HFFc6 (cell line): ENCODE measurements at regions not wholly inside any gene's neighbourhood (a gene's known extent, or its start where the extent isn't known, plus 50 kb on each side); places are given as distances from the start of the nearest gene placed in this dataset.
"Not testable (repeated sequence)": the region's sequence is repeated elsewhere in the genome, so short reads cannot be mapped to it uniquely, and the experiment has no call there.

Experiments
- DNase-seq: peaks from one replicate; pipeline ENCODE4 v3.0.0-alpha.2; 2018
- H3K27ac Mint-ChIP-seq: 2 replicates; pipeline ENCODE4 v1.8.0; 2020; ENCODE audit warnings: mild to moderate bottlenecking, mixed read lengths
- H3K27me3 Mint-ChIP-seq: 2 replicates; pipeline ENCODE4 v1.8.0; 2021; ENCODE audit warnings: mild to moderate bottlenecking, moderate library complexity, mixed read lengths; ENCODE audit not compliant: insufficient read depth
- H3K36me3 Mint-ChIP-seq: 2 replicates; pipeline ENCODE4 v1.8.0; 2021; ENCODE audit warnings: low read depth, mixed read lengths
- H3K4me1 Mint-ChIP-seq: 2 replicates; pipeline ENCODE4 v1.8.0; 2020; ENCODE audit warnings: low read depth, mixed read lengths
- H3K4me3 Mint-ChIP-seq: 2 replicates; pipeline ENCODE4 v1.8.0; 2020; ENCODE audit warnings: mild to moderate bottlenecking, moderate library complexity, mixed read lengths
- H3K9me3 Mint-ChIP-seq: 2 replicates; pipeline ENCODE4 v1.8.0; 2020; ENCODE audit warnings: mild to moderate bottlenecking, mixed read lengths
- CTCF ChIP-seq: fragments of 200-600 bp; sonication (generic); IDR thresholded peaks from 2 replicates; pipeline ENCODE4 v1.5.0; 2021; ENCODE audit warnings: antibody characterized with exemption, mild to moderate bottlenecking

GRCh38 chrX:141520750-141521149, 63.8 kb downstream of the SPANXA1 start:
- not testable (repeated sequence) for H3K27me3 Mint-ChIP-seq, H3K9me3 Mint-ChIP-seq, H3K4me1 Mint-ChIP-seq, H3K36me3 Mint-ChIP-seq, DNase-seq, H3K27ac Mint-ChIP-seq, H3K4me3 Mint-ChIP-seq

- H3K27me3 Mint-ChIP-seq, DNase-seq, H3K9me3 Mint-ChIP-seq, H3K27ac Mint-ChIP-seq, H3K36me3 Mint-ChIP-seq, H3K4me3 Mint-ChIP-seq: not testable (repeated sequence)
- H3K4me1 Mint-ChIP-seq, result peaks cover 10% of the 10 kb centered on the region
These were observed 108.8 kb downstream of the SPANXA1 start for GRCh38 chrX:141475788-141476187.

GRCh38 chrX:141469469-141469868, 115.1 kb downstream of the SPANXA1 start:
- Mint-ChIP-seq H3K4me3 (no peak overlapping the region), H3K27me3 (no peaks in the 10 kb centered on the region), H3K27ac (peak overlapping the region; percentile 80), H3K9me3 (no peaks in the 10 kb centered on the region), H3K4me1 (peaks cover 52% of the 10 kb centered on the region), H3K36me3 (no peaks in the 10 kb centered on the region)
- no peak for TF ChIP-seq CTCF
- DNase-seq, result no peak

- Mint-ChIP-seq H3K4me1 (peaks cover 52% of the 10 kb centered on the region), H3K36me3 (no peaks in the 10 kb centered on the region), H3K27ac (peak overlapping the region; percentile 80), H3K4me3 (peak overlapping the region; percentile 44; the same call in 1 of the 2 replicates), H3K9me3 (no peaks in the 10 kb centered on the region), H3K27me3 (no peaks in the 10 kb centered on the region)
- peak; percentile 53 for DNase-seq
- no peak for TF ChIP-seq CTCF
These were observed 115.6 kb downstream of the SPANXA1 start for GRCh38 chrX:141468940-141469339.

- Mint-ChIP-seq H3K27me3 (no peaks in the 10 kb centered on the region), H3K4me1 (peaks cover 52% of the 10 kb centered on the region), H3K27ac (no peak overlapping the region), H3K9me3 (no peaks in the 10 kb centered on the region), H3K4me3 (no peak overlapping the region), H3K36me3 (no peaks in the 10 kb centered on the region)
- TF ChIP-seq CTCF, result peak; percentile 57
- DNase-seq, result no peak
These were observed 117.1 kb downstream of the SPANXA1 start for GRCh38 chrX:141467442-141467841.

GRCh38 chrX:141455103-141455502, 129.4 kb downstream of the SPANXA1 start:
- DNase-seq, result no peak
- H3K9me3 Mint-ChIP-seq, result no peaks in the 10 kb centered on the region

More at GRCh38 chrX:141455103-141455502, 129.4 kb downstream of the SPANXA1 start:
- H3K27me3 Mint-ChIP-seq, result no peaks in the 10 kb centered on the region; the same call in 1 of the 2 replicates
- H3K4me3 Mint-ChIP-seq, result no peak overlapping the region
- peaks cover 4% of the 10 kb centered on the region; the same call in 1 of the 2 replicates for H3K36me3 Mint-ChIP-seq
- no peak overlapping the region for H3K27ac Mint-ChIP-seq
- no peak for TF ChIP-seq CTCF
- H3K4me1 Mint-ChIP-seq, result peaks cover 18% of the 10 kb centered on the region; the same call in 1 of the 2 replicates
